Fibroblast of the aortic adventitia (primary cell): ENCODE measurements at regions not wholly inside any gene's neighbourhood (a gene's known extent, or its start where the extent isn't known, plus 50 kb on each side); places are given as distances from the start of the nearest gene placed in this dataset.

Experiments
- DNase-seq: peaks from one replicate; pipeline ENCODE4 v3.0.0-alpha.2; 2010; ENCODE audit warnings: low read depth
- H3K4me3 ChIP-seq: 2 replicates; pipeline ENCODE4 v1.5.1; 2011; ENCODE audit warnings: low read depth, mild to moderate bottlenecking, control low read depth, low read length, moderate library complexity
- CTCF ChIP-seq: IDR thresholded peaks from 2 replicates; pipeline ENCODE4 v1.5.1; 2011; ENCODE audit warnings: mild to moderate bottlenecking, low read length, control low read depth, inconsistent platforms; ENCODE audit not compliant: insufficient read depth

GRCh38 chr12:46468160-46468559 is 95.6 kb upstream of the SLC38A2 start:
- no peak for TF ChIP-seq CTCF
- no peak for DNase-seq
- no peak overlapping the region for H3K4me3 ChIP-seq

- no peak for DNase-seq
- TF ChIP-seq CTCF: no peak
Observed at GRCh38 chr12:46465307-46465706, 92.7 kb upstream of the SLC38A2 start.

GRCh38 chr12:46464863-46465262 is 92.3 kb upstream of the SLC38A2 start:
- DNase-seq: no peak
- TF ChIP-seq CTCF: no peak
- no peak overlapping the region for H3K4me3 ChIP-seq

More at GRCh38 chr12:46465307-46465706, 92.7 kb upstream of the SLC38A2 start:
- no peak overlapping the region for H3K4me3 ChIP-seq

GRCh38 chr12:46462641-46463355 is 90.2 kb upstream of the SLC38A2 start:
- TF ChIP-seq CTCF: no peak
- H3K4me3 ChIP-seq: no peak overlapping the region

GRCh38 chr12:46461907-46462640 is 89.5 kb upstream of the SLC38A2 start:
- no peak for TF ChIP-seq CTCF
- DNase-seq: no peak
- H3K4me3 ChIP-seq: no peak overlapping the region

More at GRCh38 chr12:46462641-46463355, 90.2 kb upstream of the SLC38A2 start:
- DNase-seq: no peak

- no peak overlapping the region for H3K4me3 ChIP-seq
- no peak for TF ChIP-seq CTCF
- DNase-seq: no peak
Observed at GRCh38 chr12:46461459-46461858, 88.9 kb upstream of the SLC38A2 start.
